ENCODE measurements at regions not wholly inside any gene's neighbourhood (a gene's known extent, or its start where the extent isn't known, plus 50 kb on each side); places are given as distances from the start of the nearest gene placed in this dataset.
"Not testable (repeated sequence)": the region's sequence is repeated elsewhere in the genome, so short reads cannot be mapped to it uniquely, and the experiment has no call there.

DNA sequence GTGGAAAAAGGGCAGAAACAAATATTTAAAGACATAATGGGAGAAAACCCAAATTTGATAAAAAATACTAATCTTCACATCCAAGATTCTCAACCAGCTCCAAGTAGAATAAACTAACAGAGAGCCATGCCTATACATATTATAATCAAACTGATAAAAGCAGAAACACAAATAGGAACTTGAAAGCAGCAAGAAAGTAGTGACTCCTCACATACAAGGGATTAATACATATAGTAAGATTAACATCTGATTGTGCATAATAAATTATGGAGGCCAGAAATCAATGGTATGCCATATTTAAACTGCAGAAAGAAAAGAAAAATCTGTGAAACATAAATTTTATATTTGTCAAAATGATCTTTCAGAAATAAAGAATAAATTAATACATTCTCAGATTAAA is 454.3 kb upstream of the PCDH10 start:
- no peak for DNase-seq
- no peak overlapping the region for H3K4me3 Mint-ChIP-seq
- H3K36me3 Mint-ChIP-seq (ENCODE audit: low read depth), result no peaks in the 10 kb centered on the region
- H3K27me3 Mint-ChIP-seq (ENCODE audit: low read depth), result no peaks in the 10 kb centered on the region
- CTCF ChIA-PET, result no interaction called here
- intact Hi-C loops (cut with micrococcal nuclease), result no loop called here
- peaks cover 13% of the 10 kb centered on the region for H3K9me3 Mint-ChIP-seq
- H3K27ac Mint-ChIP-seq, result no peak overlapping the region
- no peaks in the 10 kb centered on the region for H3K4me1 Mint-ChIP-seq (ENCODE audit: low read depth)

DNA sequence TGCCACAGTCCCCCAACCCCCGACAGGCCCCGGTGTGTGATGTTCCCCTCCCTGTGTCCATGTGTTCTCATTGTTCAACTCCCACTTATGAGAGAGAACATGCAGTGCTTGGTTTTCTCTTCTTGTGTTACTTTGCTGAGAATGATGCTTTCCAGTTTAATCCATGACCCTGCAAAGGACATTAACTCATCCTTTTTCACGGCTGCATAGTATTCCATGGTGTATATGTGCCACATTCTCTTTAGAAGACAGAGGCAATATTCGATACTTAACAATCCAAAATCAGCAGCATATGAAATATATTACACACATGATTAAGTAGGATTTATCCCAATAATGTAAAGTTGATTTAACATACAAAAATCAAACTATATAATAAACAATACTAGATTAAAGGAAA is 451.6 kb upstream of the PCDH10 start:
- H3K27me3 Mint-ChIP-seq (ENCODE audit: low read depth); H3K4me3 Mint-ChIP-seq; H3K27ac Mint-ChIP-seq; intact Hi-C loops (cut with micrococcal nuclease); H3K4me1 Mint-ChIP-seq (ENCODE audit: low read depth); DNase-seq; CTCF ChIA-PET; H3K36me3 Mint-ChIP-seq (ENCODE audit: low read depth): not testable (repeated sequence)
- H3K9me3 Mint-ChIP-seq, result peaks cover 13% of the 10 kb centered on the region

DNA sequence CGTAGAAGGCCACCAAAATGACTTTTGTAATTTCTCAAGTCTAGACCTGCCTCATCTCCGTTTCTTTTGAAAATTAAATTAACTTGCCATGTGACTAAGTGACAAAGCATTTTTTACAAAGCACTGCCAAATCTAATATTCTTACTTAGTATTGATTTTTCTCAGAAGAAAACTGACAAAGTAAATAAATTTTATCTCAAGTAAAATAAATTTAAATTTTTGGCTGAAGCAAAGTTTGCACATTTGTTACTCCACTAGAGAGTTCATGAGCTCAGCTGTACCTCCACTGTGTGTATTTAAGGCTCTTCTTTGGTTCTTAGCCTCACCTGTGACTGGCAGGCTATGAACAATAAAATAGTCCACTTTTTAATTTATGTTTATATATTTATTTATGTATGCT is 441.1 kb upstream of the PCDH10 start:
- Mint-ChIP-seq H3K4me1 (ENCODE audit: low read depth) (no peaks in the 10 kb centered on the region), H3K9me3 (peaks cover 3% of the 10 kb centered on the region), H3K4me3 (no peak overlapping the region), H3K27ac (no peak overlapping the region), H3K27me3 (ENCODE audit: low read depth) (no peaks in the 10 kb centered on the region), H3K36me3 (ENCODE audit: low read depth) (no peaks in the 10 kb centered on the region)
- CTCF ChIA-PET, result no interaction called here
- intact Hi-C loops (cut with micrococcal nuclease), result no loop called here
- DNase-seq, result no peak

DNA sequence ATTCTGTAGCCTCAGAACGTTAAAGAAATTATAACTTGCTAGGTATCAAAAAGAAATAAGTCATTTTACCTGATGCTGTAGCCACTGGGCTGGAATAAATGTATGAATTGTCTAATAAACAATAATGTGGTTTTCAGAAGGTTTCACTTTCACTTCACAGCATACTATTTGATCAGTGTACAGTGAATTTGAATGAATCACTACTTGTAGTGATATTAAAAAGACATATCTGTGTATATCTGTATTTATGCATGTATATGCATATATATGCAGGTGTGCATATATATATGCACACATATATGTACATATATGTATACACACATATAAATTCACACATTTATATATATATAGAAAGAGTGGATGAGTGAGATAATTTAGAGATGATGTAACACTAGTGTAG is 440.0 kb upstream of the PCDH10 start:
- no peak for DNase-seq
- H3K4me1 Mint-ChIP-seq (ENCODE audit: low read depth), result no peaks in the 10 kb centered on the region
- CTCF ChIA-PET, result no interaction called here
- H3K27me3 Mint-ChIP-seq (ENCODE audit: low read depth), result no peaks in the 10 kb centered on the region
- intact Hi-C loops (cut with micrococcal nuclease), result no loop called here
- H3K36me3 Mint-ChIP-seq (ENCODE audit: low read depth), result no peaks in the 10 kb centered on the region
- peaks cover 5% of the 10 kb centered on the region for H3K9me3 Mint-ChIP-seq
- H3K27ac Mint-ChIP-seq, result no peak overlapping the region
- H3K4me3 Mint-ChIP-seq, result no peak overlapping the region

DNA sequence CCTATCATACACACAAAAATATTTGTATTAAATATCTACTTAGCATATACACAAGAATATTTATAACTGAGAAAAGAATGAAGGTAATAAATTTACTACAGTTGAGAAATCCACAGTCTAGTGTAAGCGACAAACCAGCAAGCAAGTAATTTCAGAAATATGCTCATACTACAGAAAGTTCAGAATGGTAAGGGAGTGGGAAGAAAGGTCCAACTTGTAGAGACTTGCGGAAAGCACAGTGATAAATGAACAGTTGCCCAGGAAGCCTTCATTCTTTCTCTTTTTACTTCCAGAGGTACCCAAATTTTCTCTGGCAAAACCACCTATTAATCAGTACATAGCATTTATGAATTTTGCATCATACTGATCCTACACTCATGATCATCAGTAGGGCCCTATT is 438.1 kb upstream of the PCDH10 start:
- CTCF ChIA-PET, result no interaction called here
- Mint-ChIP-seq H3K27me3 (ENCODE audit: low read depth) (no peaks in the 10 kb centered on the region), H3K27ac (no peak overlapping the region), H3K9me3 (peaks cover 5% of the 10 kb centered on the region), H3K4me1 (ENCODE audit: low read depth) (no peaks in the 10 kb centered on the region), H3K36me3 (ENCODE audit: low read depth) (no peaks in the 10 kb centered on the region), H3K4me3 (no peak overlapping the region)
- no peak for DNase-seq
- intact Hi-C loops (cut with micrococcal nuclease), result no loop called here

DNA sequence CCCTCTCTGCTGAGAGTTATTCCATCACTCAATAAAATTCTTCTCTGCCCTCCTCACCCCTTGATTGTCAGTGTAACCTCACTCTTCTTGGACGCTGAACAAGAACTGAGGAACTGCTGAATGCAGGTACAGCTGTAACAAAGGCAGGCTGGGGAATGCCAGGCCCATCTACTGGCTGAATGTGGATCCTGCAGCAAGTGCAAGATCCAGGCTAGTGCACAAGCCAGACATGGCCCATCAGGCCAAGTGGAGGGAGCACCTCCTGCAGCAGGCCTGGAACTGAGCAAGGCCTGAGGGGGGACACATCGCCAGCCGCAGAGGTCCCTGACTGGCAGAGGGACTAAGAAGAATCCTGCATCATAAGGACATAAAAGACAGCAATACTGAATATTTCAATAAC is 411.8 kb upstream of the PCDH10 start:
- H3K36me3 Mint-ChIP-seq (ENCODE audit: low read depth), result no peaks in the 10 kb centered on the region
- intact Hi-C loops (cut with micrococcal nuclease), result no loop called here
- no peak for DNase-seq
- peaks cover 7% of the 10 kb centered on the region for H3K9me3 Mint-ChIP-seq
- no peak overlapping the region for H3K4me3 Mint-ChIP-seq
- CTCF ChIA-PET, result no interaction called here
- no peaks in the 10 kb centered on the region for H3K27me3 Mint-ChIP-seq (ENCODE audit: low read depth)
- H3K4me1 Mint-ChIP-seq (ENCODE audit: low read depth), result no peaks in the 10 kb centered on the region
- no peak overlapping the region for H3K27ac Mint-ChIP-seq

DNA sequence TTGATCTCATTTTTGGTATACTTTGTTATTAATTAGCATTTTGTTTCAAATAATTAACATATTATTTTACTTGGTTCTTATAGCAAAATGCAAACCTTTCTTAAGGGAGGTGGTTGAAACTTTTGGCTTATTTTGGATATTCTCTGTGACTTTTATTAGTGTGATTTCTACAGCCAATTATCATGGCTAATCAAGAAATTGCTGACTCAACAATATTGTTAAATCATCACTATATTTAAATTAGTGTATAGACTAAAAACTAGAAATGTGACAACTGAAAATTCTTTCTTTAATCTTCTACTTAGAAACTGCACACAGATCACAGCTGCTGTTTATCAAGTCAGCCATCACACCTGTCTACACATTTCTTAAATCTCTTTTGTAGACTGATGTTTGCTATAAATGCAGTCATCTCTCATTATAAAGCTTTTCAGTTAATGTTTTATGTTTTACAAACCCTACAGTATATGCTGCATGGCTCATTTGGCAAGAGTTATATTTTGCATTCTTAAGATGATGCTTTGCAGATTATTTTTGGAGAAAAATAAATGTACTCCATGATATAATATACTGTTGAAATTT is 389.8 kb upstream of the PCDH10 start:
- Mint-ChIP-seq H3K27me3 (ENCODE audit: low read depth) (no peaks in the 10 kb centered on the region), H3K4me1 (ENCODE audit: low read depth) (no peaks in the 10 kb centered on the region), H3K4me3 (no peak overlapping the region), H3K27ac (no peak overlapping the region), H3K9me3 (no peaks in the 10 kb centered on the region), H3K36me3 (ENCODE audit: low read depth) (no peaks in the 10 kb centered on the region)
- no peak for DNase-seq
- CTCF ChIA-PET, result no interaction called here
- intact Hi-C loops (cut with micrococcal nuclease), result no loop called here

DNA sequence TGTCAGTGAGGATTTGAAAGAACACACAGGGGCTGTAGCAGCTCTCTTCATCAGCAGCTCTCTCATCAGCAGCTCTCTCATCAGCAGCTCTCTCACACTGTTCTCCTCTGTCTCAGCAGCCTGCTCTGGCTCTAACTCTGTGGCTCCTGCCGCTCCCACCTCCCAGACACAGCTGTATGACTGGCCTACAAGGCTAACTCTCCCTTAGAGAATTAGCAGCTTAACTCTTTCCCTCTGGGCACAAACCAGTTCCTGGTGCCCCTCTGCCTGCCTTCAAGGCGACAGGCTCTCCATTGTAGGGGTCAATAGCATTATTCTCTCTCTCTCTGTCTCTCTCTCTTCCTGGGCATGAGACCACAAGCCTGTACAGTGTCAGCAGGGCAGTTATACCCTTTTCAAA is 385.6 kb upstream of the PCDH10 start:
- H3K4me1 Mint-ChIP-seq (ENCODE audit: low read depth), result no peaks in the 10 kb centered on the region

DNA sequence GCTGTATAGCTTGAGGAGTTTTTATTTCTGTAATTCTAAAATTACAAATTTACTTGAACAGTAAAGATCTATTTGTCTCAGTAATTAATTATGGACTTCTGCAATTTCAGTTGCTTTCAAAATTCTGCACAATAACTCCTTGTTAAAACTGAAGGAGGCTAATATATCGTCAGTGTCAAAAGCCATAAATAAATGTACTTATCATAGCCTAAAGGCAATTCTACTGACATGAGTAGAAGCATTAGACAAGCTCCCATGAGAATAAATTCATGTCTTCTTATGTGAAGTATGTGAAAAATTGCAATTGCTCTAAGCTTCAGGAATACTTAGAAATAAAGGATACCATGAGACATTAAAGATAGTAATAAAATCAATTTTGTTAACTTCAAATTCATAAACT is 381.2 kb upstream of the PCDH10 start:
- CTCF ChIA-PET, result no interaction called here
- intact Hi-C loops (cut with micrococcal nuclease), result no loop called here
- H3K36me3 Mint-ChIP-seq (ENCODE audit: low read depth), result no peaks in the 10 kb centered on the region
- H3K9me3 Mint-ChIP-seq, result peaks cover 5% of the 10 kb centered on the region
- no peak overlapping the region for H3K4me3 Mint-ChIP-seq
- DNase-seq, result no peak
- H3K27ac Mint-ChIP-seq, result no peak overlapping the region
- H3K27me3 Mint-ChIP-seq (ENCODE audit: low read depth), result no peaks in the 10 kb centered on the region
- H3K4me1 Mint-ChIP-seq (ENCODE audit: low read depth), result no peaks in the 10 kb centered on the region

More for the DNA sequence above, 385.6 kb upstream of the PCDH10 start:
- no peak overlapping the region for H3K27ac Mint-ChIP-seq
- H3K4me3 Mint-ChIP-seq, result no peak overlapping the region
- DNase-seq, result no peak
- H3K27me3 Mint-ChIP-seq (ENCODE audit: low read depth), result no peaks in the 10 kb centered on the region
- peaks cover 2% of the 10 kb centered on the region for H3K9me3 Mint-ChIP-seq
- intact Hi-C loops (cut with micrococcal nuclease), result no loop called here
- CTCF ChIA-PET, result interaction anchor here (1.7 kb wide), 1 partner anchor 10 kb away, joined by 6 read pairs; no protein-coding TSS in a partner anchor
- no peaks in the 10 kb centered on the region for H3K36me3 Mint-ChIP-seq (ENCODE audit: low read depth)

DNA sequence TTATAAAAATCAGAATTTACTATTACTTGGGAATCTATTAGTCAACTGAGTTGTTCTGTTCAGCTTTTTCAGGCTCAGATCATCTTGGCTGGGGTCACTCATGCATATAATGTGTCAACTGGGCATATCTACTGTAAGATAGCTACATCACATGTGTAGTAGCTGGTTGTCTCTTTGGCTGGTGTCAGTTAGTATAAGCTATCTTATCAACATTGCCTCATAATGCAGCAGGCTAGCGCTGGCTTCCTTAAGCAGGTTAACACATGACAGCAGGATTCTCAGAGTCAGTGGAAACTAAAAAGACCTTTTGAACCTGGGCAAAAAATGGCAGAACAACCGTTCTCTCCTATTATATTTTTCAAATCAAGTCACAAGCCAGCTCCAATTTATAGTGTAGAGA is 378.3 kb upstream of the PCDH10 start:
- Mint-ChIP-seq H3K36me3 (ENCODE audit: low read depth) (no peaks in the 10 kb centered on the region), H3K9me3 (peaks cover 6% of the 10 kb centered on the region), H3K4me1 (ENCODE audit: low read depth) (no peaks in the 10 kb centered on the region), H3K4me3 (no peak overlapping the region), H3K27ac (no peak overlapping the region), H3K27me3 (ENCODE audit: low read depth) (no peaks in the 10 kb centered on the region)
- no peak for DNase-seq
- CTCF ChIA-PET, result no interaction called here
- intact Hi-C loops (cut with micrococcal nuclease), result no loop called here

DNA sequence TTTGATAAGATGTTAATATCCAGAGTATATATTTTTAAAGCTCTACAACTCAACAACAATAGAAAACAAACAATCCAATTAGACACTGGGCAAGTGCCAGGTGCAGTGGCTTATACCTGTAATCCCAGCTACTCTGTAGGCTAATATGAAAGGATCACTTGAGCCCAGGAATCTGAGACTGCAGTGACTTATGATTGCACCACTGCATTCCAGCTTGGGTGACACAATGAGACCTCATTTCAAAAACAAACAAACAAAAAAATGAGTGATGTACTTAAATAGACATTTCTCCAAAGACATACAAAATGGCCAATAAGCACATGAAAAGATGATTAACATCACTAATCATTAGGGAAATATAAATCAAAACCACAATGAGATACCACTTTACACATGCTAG is 356.8 kb upstream of the PCDH10 start:
- no peaks in the 10 kb centered on the region for H3K36me3 Mint-ChIP-seq (ENCODE audit: low read depth)
- H3K27me3 Mint-ChIP-seq (ENCODE audit: low read depth), result no peaks in the 10 kb centered on the region
- no peak overlapping the region for H3K4me3 Mint-ChIP-seq
- H3K9me3 Mint-ChIP-seq, result no peaks in the 10 kb centered on the region
- CTCF ChIA-PET, result no interaction called here
- DNase-seq, result no peak
- no peak overlapping the region for H3K27ac Mint-ChIP-seq
- intact Hi-C loops (cut with micrococcal nuclease), result no loop called here
- H3K4me1 Mint-ChIP-seq (ENCODE audit: low read depth), result no peaks in the 10 kb centered on the region

DNA sequence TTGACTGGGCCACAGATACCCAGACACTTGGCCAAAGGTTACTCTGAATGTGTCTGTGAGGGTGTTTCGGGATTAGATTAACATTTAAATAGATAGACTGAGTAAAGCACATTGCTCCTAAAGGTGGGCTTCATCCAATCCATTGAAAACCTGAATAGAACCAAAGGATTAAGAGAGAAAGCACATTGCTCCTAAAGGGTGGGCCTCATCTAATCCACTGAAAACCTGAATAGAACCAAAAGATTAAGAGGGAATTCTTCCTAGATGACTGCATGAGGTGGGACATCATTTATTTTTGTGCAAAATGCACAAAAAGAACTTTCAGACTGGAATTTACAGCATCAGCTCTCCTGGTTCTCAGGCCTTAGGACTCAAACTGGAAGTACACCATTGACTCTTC is 351.2 kb upstream of the PCDH10 start:
- no peaks in the 10 kb centered on the region for H3K36me3 Mint-ChIP-seq (ENCODE audit: low read depth)
- H3K27ac Mint-ChIP-seq, result no peak overlapping the region
- no peak overlapping the region for H3K4me3 Mint-ChIP-seq
- no peaks in the 10 kb centered on the region for H3K4me1 Mint-ChIP-seq (ENCODE audit: low read depth)
- intact Hi-C loops (cut with micrococcal nuclease), result no loop called here
- no peaks in the 10 kb centered on the region for H3K9me3 Mint-ChIP-seq
- no peaks in the 10 kb centered on the region for H3K27me3 Mint-ChIP-seq (ENCODE audit: low read depth)
- no peak for DNase-seq
- CTCF ChIA-PET, result interaction anchor here (0.7 kb wide), 1 partner anchor 120 kb away, joined by 3 read pairs; no protein-coding TSS in a partner anchor

DNA sequence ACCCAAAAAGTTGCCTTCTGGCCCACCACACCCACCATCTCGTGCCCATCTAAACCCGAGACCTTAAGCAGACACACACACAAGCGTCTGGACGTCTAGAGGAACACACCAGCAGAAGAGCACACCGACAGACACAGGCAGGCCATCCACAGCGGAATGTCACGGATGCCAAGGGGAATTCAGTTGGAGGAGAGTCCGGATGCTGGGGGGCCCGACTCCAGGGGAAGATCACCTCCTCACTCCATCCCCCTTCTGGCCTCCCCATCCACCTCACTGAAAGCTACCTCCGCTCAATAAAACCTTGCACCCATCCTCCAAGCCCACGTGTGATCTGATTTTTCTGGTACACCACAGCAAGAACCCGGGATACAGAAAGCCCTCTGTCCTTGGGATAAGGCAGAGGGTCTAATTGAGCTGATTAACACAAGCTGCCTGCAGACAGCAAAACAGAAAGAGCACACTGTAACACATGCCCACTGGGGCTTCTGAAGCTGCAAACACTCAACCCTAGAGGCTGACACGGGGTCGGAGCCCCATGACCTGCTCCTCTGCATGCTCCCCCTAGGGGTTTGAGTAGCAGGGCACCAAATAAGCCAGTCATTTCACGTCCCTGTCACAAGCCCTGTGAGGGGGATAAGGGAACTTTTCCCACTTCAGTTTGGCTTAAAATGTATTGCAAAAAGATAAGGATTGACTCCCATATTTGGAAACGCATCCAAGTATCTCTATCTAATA is 339.6 kb upstream of the PCDH10 start:
- no peak overlapping the region for H3K4me3 Mint-ChIP-seq
- intact Hi-C loops (cut with micrococcal nuclease), result no loop called here
- no peak for DNase-seq
- H3K27ac Mint-ChIP-seq, result no peak overlapping the region
- H3K4me1 Mint-ChIP-seq (ENCODE audit: low read depth), result no peaks in the 10 kb centered on the region
- peaks cover 3% of the 10 kb centered on the region for H3K9me3 Mint-ChIP-seq
- H3K36me3 Mint-ChIP-seq (ENCODE audit: low read depth), result no peaks in the 10 kb centered on the region
- H3K27me3 Mint-ChIP-seq (ENCODE audit: low read depth), result no peaks in the 10 kb centered on the region
- CTCF ChIA-PET, result no interaction called here

Data from activated naive CD4-positive, alpha-beta T cell treated with anti-CD3 and anti-CD28 coated beads for 36 hours (primary cell).